22Rv1 (cell line): ENCODE measurements at regions not wholly inside any gene's neighbourhood (a gene's known extent, or its start where the extent isn't known, plus 50 kb on each side); places are given as distances from the start of the nearest gene placed in this dataset.
"Not testable (repeated sequence)": the region's sequence is repeated elsewhere in the genome, so short reads cannot be mapped to it uniquely, and the experiment has no call there.

Experiments
- H3K27ac ChIP-seq: fragments of 450-650 bp; 2 replicates; pipeline ENCODE4 v1.5.1; 2017
- ZFX ChIP-seq: fragments of 450-650 bp; IDR thresholded peaks from 2 replicates; pipeline ENCODE4 v1.6.1; 2017; ENCODE audit warnings: antibody characterized with exemption, borderline replicate concordance
- TF ChIP-seq, protein P1 (sequence below): fragments of 450-650 bp; IDR thresholded peaks from 2 replicates; pipeline ENCODE4 v1.5.1; 2017; ENCODE audit warnings: mild to moderate bottlenecking

DNA sequence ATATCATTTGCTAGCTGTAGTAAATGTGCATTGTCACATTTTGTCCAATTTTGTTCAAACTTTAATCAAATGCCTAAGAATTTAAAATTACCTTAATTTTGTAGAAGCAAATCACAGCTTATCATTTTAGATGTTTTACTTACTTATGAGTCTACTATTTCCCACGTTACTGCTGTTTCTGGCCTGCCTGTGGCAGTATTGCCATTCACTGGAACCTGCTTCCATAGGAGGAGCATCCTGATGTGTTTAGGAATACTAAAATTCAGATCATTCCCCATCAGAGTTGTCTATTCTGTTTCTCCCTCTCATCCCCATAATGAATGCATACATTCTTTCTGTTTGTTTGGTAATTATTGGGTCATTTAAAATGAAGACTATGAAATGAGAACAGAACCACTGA is 119.5 kb upstream of the SNRPN start:
- H3K27ac ChIP-seq = no peak overlapping the region
- TF ChIP-seq, protein P1, sequence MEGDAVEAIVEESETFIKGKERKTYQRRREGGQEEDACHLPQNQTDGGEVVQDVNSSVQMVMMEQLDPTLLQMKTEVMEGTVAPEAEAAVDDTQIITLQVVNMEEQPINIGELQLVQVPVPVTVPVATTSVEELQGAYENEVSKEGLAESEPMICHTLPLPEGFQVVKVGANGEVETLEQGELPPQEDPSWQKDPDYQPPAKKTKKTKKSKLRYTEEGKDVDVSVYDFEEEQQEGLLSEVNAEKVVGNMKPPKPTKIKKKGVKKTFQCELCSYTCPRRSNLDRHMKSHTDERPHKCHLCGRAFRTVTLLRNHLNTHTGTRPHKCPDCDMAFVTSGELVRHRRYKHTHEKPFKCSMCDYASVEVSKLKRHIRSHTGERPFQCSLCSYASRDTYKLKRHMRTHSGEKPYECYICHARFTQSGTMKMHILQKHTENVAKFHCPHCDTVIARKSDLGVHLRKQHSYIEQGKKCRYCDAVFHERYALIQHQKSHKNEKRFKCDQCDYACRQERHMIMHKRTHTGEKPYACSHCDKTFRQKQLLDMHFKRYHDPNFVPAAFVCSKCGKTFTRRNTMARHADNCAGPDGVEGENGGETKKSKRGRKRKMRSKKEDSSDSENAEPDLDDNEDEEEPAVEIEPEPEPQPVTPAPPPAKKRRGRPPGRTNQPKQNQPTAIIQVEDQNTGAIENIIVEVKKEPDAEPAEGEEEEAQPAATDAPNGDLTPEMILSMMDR = no peak
- no peak for TF ChIP-seq ZFX

GRCh38 chr15:24848050-24848449 is 106.7 kb upstream of the SNRPN start:
- TF ChIP-seq ZFX = no peak
- TF ChIP-seq, protein P1 = no peak
- H3K27ac ChIP-seq = no peak overlapping the region

GRCh38 chr15:24856397-24857390 is 98.1 kb upstream of the SNRPN start:
- H3K27ac ChIP-seq = no peak overlapping the region
- TF ChIP-seq ZFX = no peak
- TF ChIP-seq, protein P1 = no peak

DNA sequence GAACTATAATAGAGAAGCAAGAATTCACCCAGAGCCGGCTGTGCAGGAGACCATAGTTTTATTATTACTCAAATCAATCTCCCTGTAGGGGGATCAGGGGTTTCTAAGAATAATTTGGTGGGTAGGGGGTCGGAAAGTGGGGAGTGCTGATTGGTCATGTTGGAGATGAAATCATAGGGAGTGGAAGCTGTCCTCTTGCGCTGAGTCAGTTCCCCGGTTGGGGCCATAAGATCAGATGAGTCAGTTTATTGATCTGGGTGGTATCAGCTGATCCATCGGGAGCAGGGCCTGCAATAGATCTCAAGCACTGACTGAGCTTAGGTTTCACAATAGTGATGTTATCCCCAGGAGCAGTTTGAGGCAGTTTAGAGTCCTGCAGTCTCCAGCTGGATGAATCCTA is 97.0 kb upstream of the SNRPN start:
- no peak overlapping the region for H3K27ac ChIP-seq
- no peak for TF ChIP-seq ZFX
- TF ChIP-seq, protein P1 = no peak

GRCh38 chr15:24858183-24858582 is 96.6 kb upstream of the SNRPN start:
- not testable (repeated sequence) for H3K27ac ChIP-seq

GRCh38 chr15:24858737-24859601 is 95.8 kb upstream of the SNRPN start:
- no peak overlapping the region for H3K27ac ChIP-seq
- TF ChIP-seq ZFX = no peak
- TF ChIP-seq, protein P1 = no peak

- no peak overlapping the region for H3K27ac ChIP-seq
- no peak for TF ChIP-seq ZFX
- TF ChIP-seq, protein P1 = no peak
Observed at GRCh38 chr15:24861014-24861690, 93.6 kb upstream of the SNRPN start.
